ENCODE measurements at regions not wholly inside any gene's neighbourhood (a gene's known extent, or its start where the extent isn't known, plus 50 kb on each side); places are given as distances from the start of the nearest gene placed in this dataset.

DNA sequence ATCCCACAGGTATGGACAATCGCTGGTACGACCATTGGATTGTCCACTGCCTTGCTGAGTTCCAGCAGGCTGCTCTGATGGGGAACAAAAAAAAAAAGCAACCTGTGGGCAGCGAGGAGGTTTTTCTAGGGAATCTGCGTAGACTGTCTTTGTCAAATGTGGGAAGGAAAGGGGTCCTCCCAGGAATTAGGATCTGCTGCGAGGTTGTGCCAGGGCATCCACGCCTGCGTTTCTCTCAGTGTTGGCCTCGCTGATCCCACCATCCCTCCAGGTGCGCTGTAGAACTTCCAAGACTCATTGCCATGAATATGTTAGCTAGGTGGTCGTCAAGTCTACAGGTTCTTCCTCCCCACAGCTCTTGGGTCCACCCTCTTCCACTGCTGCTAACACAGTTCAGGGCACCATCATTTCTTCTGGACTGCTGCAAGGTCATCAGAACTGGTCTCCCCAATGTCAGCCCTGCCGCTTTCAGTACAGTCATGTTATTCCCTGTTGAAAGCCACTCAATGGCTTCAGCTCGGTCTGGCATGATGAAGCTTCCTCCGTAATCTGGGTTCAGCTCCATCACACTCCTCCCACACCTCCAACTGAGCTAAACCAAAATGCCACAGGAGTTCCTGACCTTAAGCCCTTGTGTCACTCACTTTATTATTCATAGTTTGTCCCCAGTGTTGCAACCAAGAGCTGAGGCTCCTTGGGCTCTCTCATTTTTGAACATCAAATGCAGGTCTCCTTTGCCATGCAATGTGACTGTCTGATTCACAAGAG, 79.5 kb upstream of the DMRT1 start (continued):
- no peak for TF ChIP-seq POLR2A (IDR thresholded peaks at IDR 0.05; ENCODE audit: control extremely low read depth in 1 of 2, low read depth in 2 of 2, low read length in 2 of 2)
- TF ChIP-seq TAF7 (optimal IDR thresholded peaks at IDR 0.05; ENCODE audit: borderline replicate concordance, low read depth, low read length): no peak
- TF ChIP-seq JUND (IDR thresholded peaks at IDR 0.05; ENCODE audit: low read length): no peak
- no peak for TF ChIP-seq BCL11A (IDR thresholded peaks at IDR 0.05; ENCODE audit: low read depth in 2 of 2, low read length in 2 of 2)
- TF ChIP-seq EP300 (IDR thresholded peaks at IDR 0.05; ENCODE audit: borderline replicate concordance in 1 of 2, low read depth in 2 of 2, low read length in 2 of 2): no peak

Data from H1 (cell line).